ENCODE measurements at regions not wholly inside any gene's neighbourhood (a gene's known extent, or its start where the extent isn't known, plus 50 kb on each side); places are given as distances from the start of the nearest gene placed in this dataset.

DNA sequence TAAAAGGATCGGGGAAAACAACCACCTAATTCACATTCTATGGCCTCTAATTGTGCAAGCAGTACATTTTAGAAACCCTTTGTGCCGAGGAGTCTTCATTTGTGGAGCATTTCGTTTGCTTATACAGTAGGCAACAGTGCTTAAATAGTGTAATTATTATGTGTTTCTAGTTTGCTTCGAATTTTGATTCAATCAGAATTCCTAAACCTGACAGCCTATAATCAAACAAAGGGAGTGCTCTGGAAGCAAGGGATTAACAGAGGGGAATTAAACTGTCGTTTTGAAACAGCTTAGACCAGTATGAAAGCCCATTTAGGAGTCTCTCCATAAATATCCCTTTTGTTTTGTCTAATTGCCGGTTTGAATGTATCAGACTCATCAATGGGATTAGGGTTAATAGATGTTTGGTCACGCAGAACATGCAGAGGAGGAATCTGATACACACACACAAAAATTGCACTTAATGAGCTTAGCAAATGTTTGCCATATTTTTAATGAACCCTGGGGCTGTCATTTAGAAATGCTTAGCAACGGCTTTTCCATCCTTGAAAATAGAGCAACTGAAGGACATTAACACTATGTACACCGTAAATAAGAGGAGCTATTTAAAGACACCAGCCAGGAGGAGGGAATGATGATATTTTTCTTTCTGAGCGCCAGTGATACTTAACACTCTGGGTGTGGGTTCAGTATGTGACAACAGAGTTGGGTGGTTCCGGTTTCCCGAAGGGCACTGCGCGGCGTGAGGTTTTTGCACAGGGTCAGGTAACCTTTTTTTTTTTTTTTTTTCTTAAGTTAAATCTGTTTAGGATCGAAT, 404.7 kb downstream of the TLE4 start:
- Histone ChIP-seq H2AFZ (ENCODE audit: control insufficient read depth, low read depth, low read length) (no peak overlapping the region), H3K4me2 (ENCODE audit: control insufficient read depth, insufficient read depth) (no peak overlapping the region), H3K79me2 (ENCODE audit: control insufficient read depth, insufficient read depth, low read length) (no peaks in the 10 kb centered on the region), H3K36me3 (ENCODE audit: control insufficient read depth in 2 of 2, insufficient read depth in 2 of 2, low read length in 1 of 2) (no peaks in the 10 kb centered on the region), H3K4me3 (no peak overlapping the region), H3K9me3 (replicated peaks; ENCODE audit: control insufficient read depth, insufficient read depth, low read length) (no peaks in the 10 kb centered on the region), H3K4me1 (ENCODE audit: control insufficient read depth, insufficient read depth, low read length) (no peaks in the 10 kb centered on the region), H3K27me3 (replicated peaks in 1 of 2; ENCODE audit: control insufficient read depth in 2 of 2, insufficient read depth in 2 of 2, low read length in 1 of 2) (no peaks in the 10 kb centered on the region; a peak in 1 of 4 replicates), H4K20me1 (ENCODE audit: control insufficient read depth, insufficient read depth) (no peaks in the 10 kb centered on the region), H3K27ac (ENCODE audit: control insufficient read depth, insufficient read depth) (no peak overlapping the region), H3K9ac (ENCODE audit: control insufficient read depth, insufficient read depth, low read length) (no peak overlapping the region)
- ChIA-PET SMC1A (ENCODE audit: uncharacterized antibody, unreplicated experiment) (interaction anchor here (1.2 kb wide), 1 partner anchor 11 kb away, joined by 3 read pairs; no protein-coding TSS in a partner anchor), RAD21 (ENCODE audit: unreplicated experiment) (no interaction called here), CTCF (no interaction called here), POLR2A (no interaction called here)
- TF ChIP-seq ZNF274 (IDR thresholded peaks at IDR 0.05; ENCODE audit: insufficient read depth, insufficient read length) (no peak), POLR2AphosphoS2 (IDR thresholded peaks at IDR 0.05; ENCODE audit: low read depth, low read length) (no peak), NR2C2 (IDR thresholded peaks at IDR 0.05; ENCODE audit: borderline replicate concordance, control insufficient read depth, insufficient read length, low read depth) (no peak), FOXM1 (IDR thresholded peaks at IDR 0.05; ENCODE audit: low read depth, low read length) (no peak), TBL1XR1 (IDR thresholded peaks at IDR 0.05; ENCODE audit: low read depth, low read length) (no peak)
- TF ChIP-seq, protein P1, sequence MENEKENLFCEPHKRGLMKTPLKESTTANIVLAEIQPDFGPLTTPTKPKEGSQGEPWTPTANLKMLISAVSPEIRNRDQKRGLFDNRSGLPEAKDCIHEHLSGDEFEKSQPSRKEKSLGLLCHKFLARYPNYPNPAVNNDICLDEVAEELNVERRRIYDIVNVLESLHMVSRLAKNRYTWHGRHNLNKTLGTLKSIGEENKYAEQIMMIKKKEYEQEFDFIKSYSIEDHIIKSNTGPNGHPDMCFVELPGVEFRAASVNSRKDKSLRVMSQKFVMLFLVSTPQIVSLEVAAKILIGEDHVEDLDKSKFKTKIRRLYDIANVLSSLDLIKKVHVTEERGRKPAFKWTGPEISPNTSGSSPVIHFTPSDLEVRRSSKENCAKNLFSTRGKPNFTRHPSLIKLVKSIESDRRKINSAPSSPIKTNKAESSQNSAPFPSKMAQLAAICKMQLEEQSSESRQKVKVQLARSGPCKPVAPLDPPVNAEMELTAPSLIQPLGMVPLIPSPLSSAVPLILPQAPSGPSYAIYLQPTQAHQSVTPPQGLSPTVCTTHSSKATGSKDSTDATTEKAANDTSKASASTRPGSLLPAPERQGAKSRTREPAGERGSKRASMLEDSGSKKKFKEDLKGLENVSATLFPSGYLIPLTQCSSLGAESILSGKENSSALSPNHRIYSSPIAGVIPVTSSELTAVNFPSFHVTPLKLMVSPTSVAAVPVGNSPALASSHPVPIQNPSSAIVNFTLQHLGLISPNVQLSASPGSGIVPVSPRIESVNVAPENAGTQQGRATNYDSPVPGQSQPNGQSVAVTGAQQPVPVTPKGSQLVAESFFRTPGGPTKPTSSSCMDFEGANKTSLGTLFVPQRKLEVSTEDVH (IDR thresholded peaks at IDR 0.05; ENCODE audit: low read depth, partially characterized antibody): no peak
- TF ChIP-seq, protein P2, sequence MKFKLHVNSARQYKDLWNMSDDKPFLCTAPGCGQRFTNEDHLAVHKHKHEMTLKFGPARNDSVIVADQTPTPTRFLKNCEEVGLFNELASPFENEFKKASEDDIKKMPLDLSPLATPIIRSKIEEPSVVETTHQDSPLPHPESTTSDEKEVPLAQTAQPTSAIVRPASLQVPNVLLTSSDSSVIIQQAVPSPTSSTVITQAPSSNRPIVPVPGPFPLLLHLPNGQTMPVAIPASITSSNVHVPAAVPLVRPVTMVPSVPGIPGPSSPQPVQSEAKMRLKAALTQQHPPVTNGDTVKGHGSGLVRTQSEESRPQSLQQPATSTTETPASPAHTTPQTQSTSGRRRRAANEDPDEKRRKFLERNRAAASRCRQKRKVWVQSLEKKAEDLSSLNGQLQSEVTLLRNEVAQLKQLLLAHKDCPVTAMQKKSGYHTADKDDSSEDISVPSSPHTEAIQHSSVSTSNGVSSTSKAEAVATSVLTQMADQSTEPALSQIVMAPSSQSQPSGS (IDR thresholded peaks at IDR 0.05; ENCODE audit: low read length): no peak
- intact Hi-C loops (cut with micrococcal nuclease; ENCODE audit: unreplicated experiment) (no loop called here), in situ Hi-C loops (cut with MboI) (no loop called here)
- FAIRE-seq (no peak), ATAC-seq (no peak), DNase-seq (ENCODE audit: low read depth, low spot score) (no peak)
- no TSS peak for BruUV-seq (replicated peaks)
- 60% methylated on average over 15 of the region's 16 CpGs for WGBS (ENCODE audit: insufficient coverage, insufficient replicate concordance, low lambda C conversion rate, missing lambda C conversion rate)

All from GM12878 (cell line).